VCaP (cell line): ENCODE measurements at regions not wholly inside any gene's neighbourhood (a gene's known extent, or its start where the extent isn't known, plus 50 kb on each side); places are given as distances from the start of the nearest gene placed in this dataset.
A peak's percentile ranks its signal among the peaks of the same experiment; 100 is the strongest.
"Not testable (repeated sequence)": the region's sequence is repeated elsewhere in the genome, so short reads cannot be mapped to it uniquely, and the experiment has no call there.

Experiments
- H3K27ac ChIP-seq: fragments of 450-650 bp; 2 replicates; pipeline ENCODE4 v1.5.1; 2017
- CTCF ChIP-seq: fragments of 450-650 bp; conservative IDR thresholded peaks from 2 replicates; pipeline ENCODE4 v1.5.1; 2017; ENCODE audit warnings: mild to moderate bottlenecking, moderate library complexity

- H3K27ac ChIP-seq: no peak overlapping the region
- TF ChIP-seq CTCF: no peak
These were observed 340.9 kb upstream of the PSMD7 start for GRCh38 chr16:73955702-73956101.

- TF ChIP-seq CTCF: no peak
- H3K27ac ChIP-seq: no peak overlapping the region
These were observed 341.4 kb upstream of the PSMD7 start for GRCh38 chr16:73955255-73955654.

- no peak for TF ChIP-seq CTCF
- no peak overlapping the region for H3K27ac ChIP-seq
These were observed 345.1 kb upstream of the PSMD7 start for GRCh38 chr16:73951481-73951880.

GRCh38 chr16:73949574-73950320, 346.9 kb upstream of the PSMD7 start:
- peak overlapping the region; percentile 9; the same call in 1 of the 2 replicates for H3K27ac ChIP-seq
- no peak for TF ChIP-seq CTCF

GRCh38 chr16:73945631-73946030, 351.0 kb upstream of the PSMD7 start:
- no peak overlapping the region for H3K27ac ChIP-seq
- TF ChIP-seq CTCF: no peak

- H3K27ac ChIP-seq: not testable (repeated sequence)
These were observed 353.4 kb upstream of the PSMD7 start for GRCh38 chr16:73943184-73943583.

- not testable (repeated sequence) for H3K27ac ChIP-seq
These were observed 355.8 kb upstream of the PSMD7 start for GRCh38 chr16:73940786-73941185.

GRCh38 chr16:73923951-73924350, 372.7 kb upstream of the PSMD7 start:
- no peak for TF ChIP-seq CTCF
- H3K27ac ChIP-seq: no peak overlapping the region

- H3K27ac ChIP-seq: no peak overlapping the region
- no peak for TF ChIP-seq CTCF
These were observed 375.3 kb upstream of the PSMD7 start for GRCh38 chr16:73921295-73921694.
